ENCODE measurements at regions not wholly inside any gene's neighbourhood (a gene's known extent, or its start where the extent isn't known, plus 50 kb on each side); places are given as distances from the start of the nearest gene placed in this dataset.
"Not testable (repeated sequence)": the region's sequence is repeated elsewhere in the genome, so short reads cannot be mapped to it uniquely, and the experiment has no call there.

DNA sequence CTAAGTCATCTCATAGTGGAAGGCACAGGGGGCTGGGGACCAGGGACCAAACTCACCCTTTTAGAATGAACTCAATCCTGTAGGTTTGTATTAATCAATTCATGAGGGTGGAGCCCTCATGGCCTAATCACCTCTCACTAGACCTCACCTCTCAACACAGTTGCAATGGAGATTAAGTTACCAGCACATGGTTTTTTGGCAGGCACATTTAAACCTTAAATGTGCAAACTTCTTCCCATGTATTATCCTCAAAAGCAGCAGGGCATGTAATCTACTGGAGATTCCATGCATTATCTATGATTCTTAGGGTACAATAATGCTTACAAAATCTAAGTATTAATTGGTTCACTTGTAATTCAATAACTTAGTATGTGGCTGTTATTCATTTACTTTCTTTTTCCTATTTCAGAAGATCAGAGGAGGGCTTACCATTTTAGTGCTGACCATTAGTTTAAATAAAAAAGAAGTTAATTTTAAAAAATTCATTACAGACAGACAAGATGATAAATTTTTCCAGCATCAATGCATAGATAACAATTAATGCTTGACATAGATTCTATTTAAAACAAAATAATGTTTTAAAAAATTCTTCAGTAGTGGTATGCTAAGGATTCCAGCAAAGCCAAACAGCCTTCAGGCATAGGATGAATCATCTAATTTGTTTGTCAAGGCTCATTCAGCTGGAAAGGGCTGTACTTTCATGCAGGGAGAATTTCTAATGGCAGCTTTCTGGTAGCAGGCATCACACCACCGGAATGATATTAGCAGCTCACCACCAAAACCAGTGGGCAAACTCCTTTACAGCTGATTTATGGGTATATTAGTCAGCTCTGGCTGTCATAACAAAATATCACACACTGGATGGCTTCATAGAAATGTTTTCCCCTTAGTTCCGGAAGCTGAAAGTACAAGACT, 124.6 kb upstream of the ZNF648 start:
- peak; percentile 94 for DNase-seq
- in situ Hi-C loops (cut with HindIII; ENCODE audit: low pct_ligation_motif_present, low pct_unique_long_range_greater_than_20kb, low sequenced_read_pairs) = no loop called here

- in situ Hi-C loops (cut with HindIII; ENCODE audit: low pct_ligation_motif_present, low pct_unique_long_range_greater_than_20kb, low sequenced_read_pairs) = no loop called here
- DNase-seq = no peak
Observed at GRCh38 chr1:182185136-182185535, 123.6 kb upstream of the ZNF648 start.

GRCh38 chr1:182183606-182184005, 122.1 kb upstream of the ZNF648 start:
- DNase-seq = no peak
- in situ Hi-C loops (cut with HindIII; ENCODE audit: low pct_ligation_motif_present, low pct_unique_long_range_greater_than_20kb, low sequenced_read_pairs) = no loop called here

- no peak for DNase-seq
- in situ Hi-C loops (cut with HindIII; ENCODE audit: low pct_ligation_motif_present, low pct_unique_long_range_greater_than_20kb, low sequenced_read_pairs) = no loop called here
Observed at GRCh38 chr1:182182311-182182710, 120.8 kb upstream of the ZNF648 start.

DNA sequence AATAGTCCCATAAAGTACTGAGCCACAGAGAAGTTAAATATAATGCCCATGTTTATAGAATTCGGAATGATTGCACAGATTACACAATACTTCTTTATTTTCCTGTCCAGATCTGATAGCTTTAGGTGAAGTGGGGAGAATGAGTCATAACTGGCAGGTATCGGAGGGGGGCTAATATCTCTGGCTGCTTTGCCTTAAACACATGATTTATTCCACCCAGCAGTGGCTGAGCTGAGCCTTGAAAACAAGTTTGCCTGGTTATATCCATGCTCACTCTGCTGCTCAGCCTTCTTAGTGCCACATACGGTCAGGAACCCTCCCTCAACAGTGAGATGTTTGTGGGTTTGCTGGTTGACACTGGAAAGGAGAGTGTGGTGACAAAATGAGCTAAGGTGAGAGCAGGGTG, 119.7 kb upstream of the ZNF648 start:
- no peak for DNase-seq
- in situ Hi-C loops (cut with HindIII; ENCODE audit: low pct_ligation_motif_present, low pct_unique_long_range_greater_than_20kb, low sequenced_read_pairs) = no loop called here

DNA sequence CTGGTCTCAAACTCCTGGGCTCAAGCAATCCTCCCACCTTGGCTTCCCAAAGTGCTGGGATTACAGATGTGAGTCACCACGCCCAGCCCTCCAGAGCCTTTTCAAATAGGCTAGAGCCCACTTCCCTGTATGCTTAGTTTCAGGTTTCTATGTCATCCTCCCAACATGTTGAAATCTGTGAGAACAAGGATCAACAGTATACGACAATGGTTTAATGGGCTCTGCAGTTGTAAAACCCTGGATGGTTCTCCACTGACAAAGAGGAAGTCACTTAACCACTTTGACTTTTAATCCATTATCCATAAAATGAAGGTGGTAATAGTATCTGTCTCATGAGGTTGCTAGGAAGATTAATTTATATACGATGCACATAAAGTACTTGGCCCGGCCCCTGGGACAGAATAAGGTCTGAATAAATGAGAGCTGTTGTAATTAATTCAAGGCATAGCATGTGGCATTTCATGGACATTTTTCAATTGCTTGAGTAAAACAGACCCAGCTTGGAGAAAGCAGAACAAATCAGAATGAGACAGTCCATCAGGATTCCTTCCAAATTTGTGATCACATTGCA, 113.9 kb upstream of the ZNF648 start:
- no peak for DNase-seq
- in situ Hi-C loops (cut with HindIII; ENCODE audit: low pct_ligation_motif_present, low pct_unique_long_range_greater_than_20kb, low sequenced_read_pairs) = no loop called here

DNA sequence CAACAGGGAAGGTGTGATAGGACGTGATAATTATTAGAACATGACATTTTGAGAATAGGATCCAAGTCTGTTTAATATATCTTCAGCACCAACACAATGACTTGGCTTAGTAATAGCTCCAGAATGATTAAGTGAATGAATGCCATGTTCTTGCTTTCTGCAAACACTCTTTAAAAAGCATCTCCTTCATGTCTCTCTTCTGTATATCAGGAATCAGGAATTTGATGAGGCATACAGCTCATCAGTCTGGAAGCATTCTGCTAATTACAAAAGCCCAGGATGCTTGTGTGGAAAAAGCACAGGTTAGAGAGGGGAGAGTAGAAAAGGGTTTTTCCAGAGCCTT, 113.0 kb upstream of the ZNF648 start:
- in situ Hi-C loops (cut with HindIII; ENCODE audit: low pct_ligation_motif_present, low pct_unique_long_range_greater_than_20kb, low sequenced_read_pairs) = no loop called here
- no peak for DNase-seq

DNA sequence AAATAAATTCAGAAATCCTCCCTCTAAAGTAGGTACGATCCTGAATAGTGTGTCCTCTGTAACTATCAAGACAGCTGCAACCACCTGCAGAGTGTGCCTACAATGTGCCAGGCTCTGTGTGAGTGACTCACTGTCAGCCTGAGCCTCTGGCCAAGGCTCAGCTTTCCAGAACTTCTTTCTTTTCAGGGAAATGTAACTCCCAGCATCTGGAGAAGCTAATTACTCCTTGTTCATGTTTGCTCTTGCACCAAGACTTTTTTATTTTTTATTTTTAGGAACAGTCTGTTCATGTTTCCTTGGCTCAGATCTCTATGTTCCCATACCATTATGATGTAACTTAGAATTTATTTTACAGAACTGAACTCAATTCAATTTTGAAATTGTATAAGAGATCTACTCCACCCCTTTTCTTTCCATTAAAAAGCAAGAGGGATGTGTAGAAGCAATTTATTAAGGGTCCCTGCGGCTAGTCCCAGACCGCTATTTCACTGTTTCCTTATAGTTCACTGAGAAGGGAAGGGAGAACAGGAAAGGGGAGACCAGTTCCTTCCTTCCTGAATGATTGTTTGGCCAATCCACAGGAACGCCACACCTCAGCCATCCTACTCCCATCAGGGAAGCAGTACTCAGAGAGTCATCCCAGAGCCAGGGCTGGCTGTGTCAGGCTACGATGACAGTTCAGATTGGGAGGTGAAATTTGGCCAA, 112.4 kb upstream of the ZNF648 start:
- in situ Hi-C loops (cut with HindIII; ENCODE audit: low pct_ligation_motif_present, low pct_unique_long_range_greater_than_20kb, low sequenced_read_pairs) = no loop called here
- no peak for DNase-seq

GRCh38 chr1:182172699-182173098, 111.2 kb upstream of the ZNF648 start:
- in situ Hi-C loops (cut with HindIII; ENCODE audit: low pct_ligation_motif_present, low pct_unique_long_range_greater_than_20kb, low sequenced_read_pairs) = no loop called here
- no peak for DNase-seq

GRCh38 chr1:182170891-182171461, 109.5 kb upstream of the ZNF648 start:
- in situ Hi-C loops (cut with HindIII; ENCODE audit: low pct_ligation_motif_present, low pct_unique_long_range_greater_than_20kb, low sequenced_read_pairs) = no loop called here
- DNase-seq = no peak

DNA sequence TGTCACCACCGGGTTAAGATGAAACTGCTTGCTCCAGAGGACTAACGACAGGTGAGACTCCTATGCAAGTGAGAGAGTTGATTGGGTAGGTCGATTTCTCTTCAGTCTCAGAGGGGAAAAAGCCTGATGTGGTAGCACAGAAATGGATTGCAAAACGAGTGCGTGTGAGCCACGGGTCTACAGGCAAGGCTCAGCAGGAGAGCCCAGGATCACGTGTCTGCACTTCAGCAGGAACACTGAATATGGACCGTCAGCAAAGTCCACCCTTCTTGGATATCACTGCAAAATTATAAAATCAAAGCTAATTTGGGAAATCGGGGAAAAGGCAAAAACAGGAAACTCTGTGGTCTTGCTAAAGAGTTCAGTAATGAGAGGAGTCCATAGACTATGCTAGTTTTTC, 107.7 kb upstream of the ZNF648 start:
- no peak for DNase-seq
- in situ Hi-C loops (cut with HindIII; ENCODE audit: low pct_ligation_motif_present, low pct_unique_long_range_greater_than_20kb, low sequenced_read_pairs) = no loop called here

DNA sequence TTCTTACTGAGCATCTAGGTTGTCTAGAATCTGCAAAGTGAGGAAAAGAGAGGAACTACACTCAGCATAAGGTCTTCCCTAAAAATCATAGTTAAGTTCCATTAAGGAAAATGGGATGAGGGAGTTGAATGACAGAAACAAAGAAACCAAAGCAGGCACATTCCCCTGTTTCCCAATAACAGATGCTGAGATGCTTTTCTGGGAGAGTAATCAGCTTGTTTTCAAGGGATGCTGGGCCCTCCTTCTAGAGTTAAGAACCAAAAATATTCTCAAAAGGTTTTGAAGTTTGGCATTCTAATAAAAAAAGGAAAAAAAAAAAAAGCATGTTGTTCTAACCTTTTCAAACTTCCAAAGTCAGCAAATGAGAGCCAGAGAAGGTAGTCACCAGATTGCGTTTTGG, 105.2 kb upstream of the ZNF648 start:
- in situ Hi-C loops (cut with HindIII; ENCODE audit: low pct_ligation_motif_present, low pct_unique_long_range_greater_than_20kb, low sequenced_read_pairs) = no loop called here
- no peak for DNase-seq

GRCh38 chr1:182166321-182166720, 104.8 kb upstream of the ZNF648 start:
- in situ Hi-C loops (cut with HindIII; ENCODE audit: low pct_ligation_motif_present, low pct_unique_long_range_greater_than_20kb, low sequenced_read_pairs) = no loop called here
- no peak for DNase-seq

GRCh38 chr1:182164273-182164672, 102.8 kb upstream of the ZNF648 start:
- no peak for DNase-seq
- in situ Hi-C loops (cut with HindIII; ENCODE audit: low pct_ligation_motif_present, low pct_unique_long_range_greater_than_20kb, low sequenced_read_pairs) = no loop called here

GRCh38 chr1:182163821-182164223, 102.3 kb upstream of the ZNF648 start:
- in situ Hi-C loops (cut with HindIII; ENCODE audit: low pct_ligation_motif_present, low pct_unique_long_range_greater_than_20kb, low sequenced_read_pairs) = no loop called here
- no peak for DNase-seq

DNA sequence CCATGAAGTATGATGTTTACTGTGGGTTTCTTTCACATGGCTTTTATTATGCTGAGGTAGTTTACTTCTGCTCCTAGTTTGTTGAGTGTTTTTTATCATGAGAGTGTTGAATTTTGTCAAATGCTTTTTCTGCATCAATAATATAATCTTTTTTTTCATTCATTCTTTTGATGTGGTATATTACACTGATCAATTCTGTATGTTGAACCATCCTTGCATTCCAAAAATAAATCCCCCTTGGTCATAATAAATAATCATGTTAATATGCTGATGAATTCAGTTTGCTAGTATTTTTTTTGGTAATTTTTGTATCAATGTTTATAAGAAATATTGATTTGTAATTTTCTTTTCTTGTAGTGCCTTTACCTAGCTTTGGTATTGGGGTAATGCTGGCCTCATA, 97.9 kb upstream of the ZNF648 start:
- in situ Hi-C loops (cut with HindIII; ENCODE audit: low pct_ligation_motif_present, low pct_unique_long_range_greater_than_20kb, low sequenced_read_pairs) = no loop called here
- DNase-seq = no peak

GRCh38 chr1:182157187-182157586, 95.7 kb upstream of the ZNF648 start:
- no peak for DNase-seq
- in situ Hi-C loops (cut with HindIII; ENCODE audit: low pct_ligation_motif_present, low pct_unique_long_range_greater_than_20kb, low sequenced_read_pairs) = no loop called here

- DNase-seq; in situ Hi-C loops (cut with HindIII; ENCODE audit: low pct_ligation_motif_present, low pct_unique_long_range_greater_than_20kb, low sequenced_read_pairs): not testable (repeated sequence)
Observed at GRCh38 chr1:182154425-182154824, 92.9 kb upstream of the ZNF648 start.

GRCh38 chr1:182149411-182149965, 88.0 kb upstream of the ZNF648 start:
- in situ Hi-C loops (cut with HindIII; ENCODE audit: low pct_ligation_motif_present, low pct_unique_long_range_greater_than_20kb, low sequenced_read_pairs) = no loop called here
- no peak for DNase-seq
